ENCODE measurements at regions not wholly inside any gene's neighbourhood (a gene's known extent, or its start where the extent isn't known, plus 50 kb on each side); places are given as distances from the start of the nearest gene placed in this dataset.

DNA sequence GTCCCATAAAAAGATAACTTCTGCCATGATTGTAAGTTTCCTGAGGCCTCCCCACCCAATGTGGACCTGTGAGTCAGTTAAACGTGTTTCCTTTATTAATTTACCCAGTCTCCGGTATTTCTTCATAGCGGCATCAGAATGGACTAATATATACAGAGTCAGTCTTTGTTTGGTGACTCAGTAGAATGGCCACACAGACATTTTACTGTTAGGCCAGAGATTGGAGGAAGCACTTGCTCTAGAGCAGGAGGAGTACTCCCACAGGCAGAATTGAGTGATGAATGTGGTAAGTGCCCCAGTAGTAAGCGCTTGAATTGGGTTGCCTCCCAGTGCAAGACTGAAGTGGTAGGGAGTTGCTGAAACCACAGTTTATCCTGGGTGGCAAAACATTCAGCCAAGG, 149.5 kb upstream of the SMIM30 start:
- no peak for TF ChIP-seq POLR2AphosphoS5 (IDR thresholded peaks at IDR 0.05)
- TF ChIP-seq, protein P1, sequence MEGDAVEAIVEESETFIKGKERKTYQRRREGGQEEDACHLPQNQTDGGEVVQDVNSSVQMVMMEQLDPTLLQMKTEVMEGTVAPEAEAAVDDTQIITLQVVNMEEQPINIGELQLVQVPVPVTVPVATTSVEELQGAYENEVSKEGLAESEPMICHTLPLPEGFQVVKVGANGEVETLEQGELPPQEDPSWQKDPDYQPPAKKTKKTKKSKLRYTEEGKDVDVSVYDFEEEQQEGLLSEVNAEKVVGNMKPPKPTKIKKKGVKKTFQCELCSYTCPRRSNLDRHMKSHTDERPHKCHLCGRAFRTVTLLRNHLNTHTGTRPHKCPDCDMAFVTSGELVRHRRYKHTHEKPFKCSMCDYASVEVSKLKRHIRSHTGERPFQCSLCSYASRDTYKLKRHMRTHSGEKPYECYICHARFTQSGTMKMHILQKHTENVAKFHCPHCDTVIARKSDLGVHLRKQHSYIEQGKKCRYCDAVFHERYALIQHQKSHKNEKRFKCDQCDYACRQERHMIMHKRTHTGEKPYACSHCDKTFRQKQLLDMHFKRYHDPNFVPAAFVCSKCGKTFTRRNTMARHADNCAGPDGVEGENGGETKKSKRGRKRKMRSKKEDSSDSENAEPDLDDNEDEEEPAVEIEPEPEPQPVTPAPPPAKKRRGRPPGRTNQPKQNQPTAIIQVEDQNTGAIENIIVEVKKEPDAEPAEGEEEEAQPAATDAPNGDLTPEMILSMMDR (IDR thresholded peaks at IDR 0.05), result no peak
- TF ChIP-seq EP300 (IDR thresholded peaks at IDR 0.05), result no peak
- TF ChIP-seq POLR2A (IDR thresholded peaks at IDR 0.05; ENCODE audit: low read depth), result no peak

All from esophagus muscularis mucosa (tissue), 4 donors.